Bronchial epithelial cell (primary cell): ENCODE measurements at regions not wholly inside any gene's neighbourhood (a gene's known extent, or its start where the extent isn't known, plus 50 kb on each side); places are given as distances from the start of the nearest gene placed in this dataset.

Source experiments
- DNase-seq: peaks from one replicate; pipeline ENCODE4 v3.0.0-alpha.2; 2010; ENCODE audit warnings: low read depth
- FAIRE-seq: peaks from 2 replicates; lab custom pipeline; 2011; peaks lifted over from hg19 to GRCh38; lab: Jason Lieb, UNC
- H3K27me3 ChIP-seq: 2 replicates; pipeline ENCODE4 v1.5.1; 2011; ENCODE audit warnings: low read length; ENCODE audit not compliant: control insufficient read depth, insufficient read depth
- H3K36me3 ChIP-seq: 2 replicates; pipeline ENCODE4 v1.5.1; 2011; ENCODE audit warnings: low read length; ENCODE audit not compliant: control insufficient read depth, insufficient read depth
- H3K4me3 ChIP-seq: 2 replicates; pipeline ENCODE4 v1.5.1; 2011; ENCODE audit warnings: mild to moderate bottlenecking, low read depth, low read length, control low read depth
- CTCF ChIP-seq: IDR thresholded peaks from 2 replicates; pipeline ENCODE4 v1.5.1; 2011; ENCODE audit warnings: mild to moderate bottlenecking, moderate library complexity, low read length, control low read depth, inconsistent platforms; ENCODE audit not compliant: insufficient read depth, severe bottlenecking

- H3K36me3 ChIP-seq, result no peaks in the 10 kb centered on the region
- H3K27me3 ChIP-seq, result no peaks in the 10 kb centered on the region
- DNase-seq, result no peak
- H3K4me3 ChIP-seq, result no peak overlapping the region
- no peak for FAIRE-seq
- TF ChIP-seq CTCF, result no peak
Observed at GRCh38 chr1:213570487-213570886, 417.3 kb upstream of the PROX1 start.

GRCh38 chr1:213571419-213571818, 416.4 kb upstream of the PROX1 start:
- H3K36me3 ChIP-seq, result no peaks in the 10 kb centered on the region
- TF ChIP-seq CTCF, result no peak
- no peak overlapping the region for H3K4me3 ChIP-seq
- no peaks in the 10 kb centered on the region for H3K27me3 ChIP-seq
- no peak for DNase-seq
- no peak for FAIRE-seq

DNA sequence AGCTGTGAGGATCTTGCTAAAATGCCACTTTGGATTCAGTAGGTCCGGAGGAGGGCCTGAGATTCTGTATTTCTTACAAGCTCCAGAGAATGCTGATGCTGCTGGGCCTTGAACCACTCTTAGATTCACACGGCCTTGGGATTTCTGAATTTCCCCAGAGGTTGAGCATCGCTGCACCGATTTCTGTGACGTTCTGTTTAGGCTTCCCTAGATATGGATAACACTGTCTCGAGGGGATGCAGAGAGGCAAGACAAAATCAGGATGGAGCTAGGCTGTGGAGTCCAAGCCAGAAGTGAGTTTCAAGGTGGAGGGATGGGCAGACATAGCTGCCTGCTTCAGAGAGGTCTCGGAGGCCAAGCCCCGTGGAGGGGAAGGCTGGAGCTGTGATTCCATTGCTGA, 415.9 kb upstream of the PROX1 start:
- Histone ChIP-seq H3K27me3 (no peaks in the 10 kb centered on the region), H3K36me3 (no peaks in the 10 kb centered on the region), H3K4me3 (no peak overlapping the region)
- TF ChIP-seq CTCF, result no peak
- DNase-seq (no peak), FAIRE-seq (no peak)

DNA sequence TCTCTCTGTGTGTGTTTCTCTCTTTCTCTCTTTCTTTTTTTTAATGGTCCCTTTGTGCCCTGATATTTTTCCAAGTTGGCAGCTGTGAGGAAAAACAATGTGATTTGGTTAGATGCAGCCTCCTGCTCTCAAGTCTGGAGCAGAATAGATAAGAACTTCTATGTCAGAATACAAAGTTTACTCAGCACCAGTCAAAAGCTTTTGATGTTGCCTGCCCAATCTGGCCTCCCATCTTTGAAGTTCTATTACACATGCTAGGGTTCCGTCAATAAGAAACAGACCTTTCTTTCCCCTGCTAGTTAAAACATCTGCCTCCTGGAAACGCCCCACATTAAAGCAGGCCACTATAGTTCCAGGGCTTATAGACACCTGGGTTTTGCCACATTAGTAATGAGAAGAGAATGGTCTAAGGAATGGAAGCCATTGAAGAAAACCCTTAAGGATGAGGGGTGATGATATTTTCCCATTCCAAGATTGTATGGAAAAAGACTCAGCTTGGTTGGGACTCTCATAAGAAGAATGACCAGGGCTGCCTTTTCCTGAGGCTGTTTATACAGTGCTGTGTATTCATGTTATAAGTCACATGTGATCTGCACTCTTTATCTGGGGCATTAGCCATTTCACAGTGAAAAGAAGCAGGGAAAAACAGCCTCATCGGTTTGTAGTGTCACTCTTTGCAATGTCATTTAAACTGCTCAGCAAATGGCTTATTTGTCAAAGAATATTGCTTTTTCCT, 414.7 kb upstream of the PROX1 start:
- TF ChIP-seq CTCF, result no peak
- FAIRE-seq, result no peak
- H3K36me3 ChIP-seq, result no peaks in the 10 kb centered on the region

DNA sequence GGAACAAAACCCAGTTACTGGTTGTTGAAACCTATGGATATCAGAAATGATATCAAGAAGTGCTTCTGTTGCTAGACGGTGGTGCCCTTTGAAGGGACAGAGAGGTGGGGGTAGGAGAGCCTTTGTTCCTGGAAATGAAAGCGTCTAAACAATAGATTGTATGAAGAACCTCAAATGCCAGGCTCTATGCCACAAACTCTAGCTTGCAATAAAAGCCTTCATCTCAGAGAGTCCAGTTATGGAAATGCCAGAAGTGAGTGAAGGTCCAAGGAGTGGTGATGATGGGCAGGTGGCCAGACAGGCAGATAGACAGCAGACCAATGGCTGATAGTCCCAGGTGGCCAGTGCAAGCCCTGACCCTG, 414.1 kb upstream of the PROX1 start:
- FAIRE-seq, result no peak
- no peaks in the 10 kb centered on the region for H3K27me3 ChIP-seq
- no peaks in the 10 kb centered on the region for H3K36me3 ChIP-seq
- TF ChIP-seq CTCF, result no peak
- DNase-seq, result no peak
- H3K4me3 ChIP-seq, result no peak overlapping the region

More for the DNA sequence above, 414.7 kb upstream of the PROX1 start:
- no peaks in the 10 kb centered on the region for H3K27me3 ChIP-seq
- no peak overlapping the region for H3K4me3 ChIP-seq
- DNase-seq, result no peak
